NCI-H1417 (cell line): ENCODE measurements at regions not wholly inside any gene's neighbourhood (a gene's known extent, or its start where the extent isn't known, plus 50 kb on each side); places are given as distances from the start of the nearest gene placed in this dataset.

Experiments
- DNase-seq, 3 experiments: peaks; one replicate each; lab custom pipeline; 2025; lab: John Stamatoyannopoulos, UW

DNA sequence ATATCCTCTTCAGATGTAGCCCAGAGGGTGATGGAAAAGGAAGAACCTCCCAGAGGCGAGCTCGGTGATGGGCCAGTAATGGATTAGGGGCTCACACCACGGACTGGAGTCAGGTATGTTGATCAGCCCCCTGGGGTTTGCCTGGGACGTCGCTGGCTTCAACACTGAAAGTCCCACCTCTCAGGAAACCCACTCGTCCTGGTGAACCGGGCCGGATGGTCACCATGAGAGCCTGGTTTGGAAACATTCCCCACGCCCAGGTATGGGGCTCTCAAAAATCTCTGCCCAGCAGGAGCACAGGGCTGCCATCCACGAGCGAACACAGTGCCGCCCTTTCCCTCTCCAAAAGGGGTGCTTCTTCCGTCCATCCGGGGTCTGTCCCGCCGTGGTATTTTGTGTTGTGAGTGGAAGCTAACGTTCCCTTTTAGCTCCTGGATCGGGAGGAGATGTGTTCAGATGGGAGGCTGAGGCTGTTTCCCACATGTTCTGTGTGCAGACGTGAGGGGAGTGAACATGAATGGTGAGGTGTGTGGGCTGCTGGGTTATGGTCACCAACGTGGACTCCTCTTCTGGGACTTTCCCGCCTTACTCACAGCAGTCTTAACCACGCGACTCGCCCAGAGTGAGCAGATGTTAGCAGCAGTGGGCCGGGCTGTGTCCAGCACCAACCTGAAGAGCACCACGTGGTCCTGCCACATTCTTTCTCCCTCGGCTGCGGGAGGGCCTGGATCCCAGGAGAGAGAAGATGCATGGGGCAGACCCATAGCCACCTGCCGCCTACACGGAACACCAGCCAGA is 139.2 kb downstream of the KIF26A start:
- no peak for DNase-seq

DNA sequence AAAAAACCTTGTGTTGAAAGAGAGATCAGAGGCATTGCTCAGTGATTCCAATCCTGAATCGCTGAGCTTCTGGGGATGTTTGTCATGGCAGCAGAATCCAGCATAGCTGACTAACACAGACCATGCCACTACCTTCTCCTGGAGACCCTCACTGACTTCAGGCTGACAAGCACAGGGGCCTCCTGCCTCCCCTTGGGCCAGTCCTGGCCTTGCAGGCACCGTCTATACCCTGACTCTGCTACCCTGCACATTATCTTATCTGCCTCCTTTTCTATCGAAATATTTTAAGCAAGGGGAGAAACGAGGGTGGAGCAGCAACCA is 139.8 kb downstream of the KIF26A start:
- no peak for DNase-seq

DNA sequence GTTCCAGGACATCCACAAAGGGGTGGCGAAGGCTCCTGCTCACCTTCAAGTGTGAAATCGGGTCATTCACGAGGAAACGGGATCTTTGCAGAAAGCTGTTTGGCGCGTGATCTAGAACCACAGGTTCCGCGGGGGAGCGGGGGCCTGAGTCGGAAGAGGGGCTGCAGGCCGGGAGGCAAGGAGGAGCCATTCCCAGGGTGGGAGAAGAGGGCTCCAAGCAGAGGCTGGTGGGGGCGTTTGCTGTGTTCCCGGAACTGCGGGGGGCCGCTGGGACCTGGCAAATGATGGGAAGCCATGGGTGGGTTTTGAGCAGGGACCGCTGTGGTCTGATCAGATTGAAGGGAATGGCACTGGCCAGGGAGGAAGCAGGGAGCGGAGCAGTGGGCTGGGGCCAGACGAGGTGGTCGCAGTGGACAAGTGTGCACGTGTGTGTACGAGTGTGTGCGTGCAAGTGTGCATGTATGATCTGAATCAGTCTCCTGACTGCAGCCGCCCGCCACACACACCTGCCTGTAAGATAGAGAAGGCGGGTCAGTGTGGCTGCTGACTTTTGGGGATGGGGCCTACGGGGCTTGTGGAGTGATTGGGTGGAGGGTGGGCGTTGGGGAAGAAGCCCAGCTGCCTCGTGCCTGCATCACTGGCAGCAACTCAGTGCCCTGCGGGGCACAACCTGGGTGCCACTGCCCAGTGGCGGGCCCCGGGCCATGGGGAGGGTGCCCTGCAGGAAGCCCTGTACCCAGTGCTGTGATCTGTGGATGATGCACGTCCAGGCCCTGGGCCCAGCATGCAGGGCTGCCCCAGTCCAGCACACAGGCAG is 141.9 kb downstream of the KIF26A start:
- no peak for DNase-seq

DNA sequence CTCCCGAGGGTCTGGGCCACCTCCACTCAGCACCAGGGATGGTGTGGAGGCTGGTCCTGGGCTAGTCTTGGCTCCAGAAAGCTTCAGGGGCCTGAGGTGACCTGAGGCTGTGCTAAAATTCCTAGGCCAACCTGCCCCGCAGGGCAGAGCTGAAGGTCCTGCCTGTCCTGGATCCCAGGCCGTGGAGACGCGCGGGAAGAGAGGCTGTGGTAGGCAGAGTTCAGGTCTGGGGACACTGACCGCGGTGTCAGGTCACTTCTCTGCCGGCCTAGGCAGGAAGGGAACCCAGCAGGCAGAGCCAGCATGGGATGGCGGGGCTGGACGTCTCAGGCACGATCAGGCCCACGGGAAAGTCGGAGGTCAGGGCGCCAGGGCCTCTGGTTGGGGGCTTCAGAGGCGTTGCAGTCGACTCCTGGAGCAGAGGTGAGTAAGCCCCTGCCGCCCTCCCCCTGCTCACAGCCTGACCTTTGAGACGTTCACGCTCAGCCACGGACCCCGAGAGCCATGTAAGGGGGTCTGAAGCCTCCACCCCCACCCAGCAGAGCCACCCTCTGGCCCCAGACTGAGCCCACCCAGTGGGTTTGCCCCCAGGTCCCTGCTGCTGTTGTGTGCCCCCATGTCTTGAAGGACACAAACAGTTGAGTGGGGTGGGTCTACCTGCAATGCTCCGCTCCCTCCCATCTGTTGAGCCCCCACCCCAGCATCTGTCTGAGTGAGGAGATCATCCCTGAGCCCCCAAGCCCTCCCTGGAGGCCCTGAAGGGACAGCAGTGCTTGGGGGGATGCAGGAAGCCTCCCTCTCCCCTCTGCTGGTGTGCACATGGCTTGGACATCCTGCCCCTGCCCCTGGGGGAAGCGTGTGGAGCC is 142.7 kb downstream of the KIF26A start:
- DNase-seq, result no peak

DNA sequence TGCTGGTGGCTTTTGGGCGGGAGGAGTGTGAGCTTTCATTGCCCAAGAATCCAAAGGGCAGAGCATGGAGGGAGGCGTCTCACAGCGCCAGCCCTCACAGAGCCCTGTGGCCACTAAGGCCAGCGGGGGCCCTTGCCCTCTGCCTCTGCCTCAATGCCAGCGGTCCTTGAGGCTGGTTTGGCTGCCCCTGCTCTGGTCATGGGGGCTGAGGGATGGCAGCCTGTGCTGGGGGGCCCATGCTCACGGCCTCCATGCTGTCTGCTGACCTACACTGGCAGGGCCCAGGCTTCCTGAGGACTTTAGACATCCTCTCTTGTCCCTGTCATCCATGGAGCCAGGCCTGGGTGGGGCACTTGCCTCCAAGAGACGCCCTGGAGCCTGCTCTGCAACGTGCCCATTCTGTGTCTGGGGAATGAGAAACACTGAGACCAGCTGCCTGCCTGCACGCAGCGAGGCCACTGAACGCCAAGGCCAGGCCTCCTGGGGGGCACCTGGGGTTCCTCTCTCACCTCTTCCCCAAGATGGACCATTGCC is 143.4 kb downstream of the KIF26A start:
- no peak for DNase-seq

- DNase-seq, result peak in 2 of 3 experiments; percentile 43 to 61
These were observed 144.2 kb downstream of the KIF26A start for GRCh38 chr14:104282332-104283196.

DNA sequence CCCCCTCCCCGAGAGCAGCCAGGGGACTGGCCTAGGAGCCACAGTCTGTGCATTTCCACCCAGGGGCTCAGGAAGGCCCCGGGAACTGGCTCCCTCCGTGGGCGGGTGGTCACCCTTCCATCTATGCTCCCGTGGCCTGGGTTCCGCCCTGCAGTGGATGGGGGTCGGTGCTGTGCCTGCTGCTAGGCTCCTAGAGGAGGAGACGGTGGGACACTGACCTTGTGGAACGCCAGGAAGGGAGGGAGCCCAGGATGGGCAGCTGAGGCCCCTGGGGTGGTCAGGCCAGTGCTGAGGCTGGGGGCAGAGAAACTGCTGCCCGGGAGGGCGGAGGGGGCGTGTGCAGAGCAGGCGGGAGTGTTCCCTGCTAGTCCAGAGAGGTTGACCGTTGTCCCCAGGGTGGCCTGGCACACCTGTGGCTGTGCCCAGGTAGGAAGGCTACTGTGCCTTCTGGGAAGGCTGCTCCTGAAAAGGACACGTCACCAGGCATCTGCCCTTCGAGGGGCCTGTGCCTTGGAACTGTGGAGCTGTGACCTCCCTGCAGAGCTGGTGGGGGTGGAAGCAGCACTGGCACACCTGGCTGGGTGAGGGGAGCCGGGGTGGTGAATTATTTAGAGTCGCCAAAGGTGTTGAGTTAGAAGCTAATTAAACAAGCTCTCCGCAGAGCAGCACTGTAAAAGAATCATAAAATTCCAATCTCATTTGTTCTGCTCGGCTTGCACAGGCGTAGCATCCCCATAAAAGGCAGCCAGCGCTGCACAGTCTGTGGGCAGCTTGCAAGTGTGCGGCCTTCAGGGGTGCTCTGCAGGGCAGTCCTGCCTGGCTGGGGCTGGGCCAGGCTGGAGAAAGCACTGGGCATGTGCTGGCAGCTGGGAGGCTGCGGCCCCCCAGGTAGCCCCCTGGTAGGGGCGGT is 145.1 kb downstream of the KIF26A start:
- DNase-seq, result peak; percentile 27 to 91 (median 81)

- DNase-seq, result peak in 2 of 3 experiments; percentile 72 to 85
These were observed 145.8 kb downstream of the KIF26A start for GRCh38 chr14:104284107-104284592.

- no peak for DNase-seq
These were observed 146.5 kb downstream of the KIF26A start for GRCh38 chr14:104284636-104285507.

DNA sequence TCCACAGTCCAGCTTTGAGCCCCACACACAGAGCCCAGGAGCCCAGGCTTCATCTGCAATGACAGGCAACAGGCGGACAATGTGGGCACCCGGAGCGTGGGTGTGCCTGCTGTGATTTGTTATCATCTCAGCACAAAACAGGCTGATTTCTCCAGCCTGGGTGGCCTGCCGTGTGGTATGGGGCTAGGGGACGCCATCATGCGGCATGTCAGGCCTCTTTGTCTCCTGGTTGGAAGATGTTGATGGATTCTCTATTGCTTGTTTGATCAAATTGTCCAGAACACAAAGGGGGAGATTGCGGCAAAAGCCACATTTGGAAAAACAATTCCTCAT is 147.1 kb downstream of the KIF26A start:
- peak in 1 of 3 experiments; percentile 47 for DNase-seq

DNA sequence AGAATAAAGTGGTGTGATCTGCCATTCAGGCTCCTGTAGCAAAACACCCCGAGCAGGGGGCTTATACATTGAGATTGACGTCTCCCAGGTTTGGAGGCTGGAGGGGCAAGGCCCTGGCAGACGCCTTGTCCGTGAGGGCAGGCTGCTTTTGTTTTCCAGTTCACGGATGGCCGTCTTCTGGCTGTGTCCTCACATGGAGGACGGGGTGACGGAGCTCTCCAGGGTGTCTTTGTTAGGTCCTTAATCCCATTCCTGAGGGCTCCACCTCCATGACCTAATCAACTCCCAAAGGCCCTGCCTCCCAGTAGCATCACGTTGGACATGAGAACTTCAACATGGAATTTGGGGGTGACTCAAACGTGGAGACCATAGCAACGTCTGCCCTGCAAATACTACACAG is 147.7 kb downstream of the KIF26A start:
- no peak for DNase-seq

- no peak for DNase-seq
These were observed 148.1 kb downstream of the KIF26A start for GRCh38 chr14:104286496-104286895.

- no peak for DNase-seq
These were observed 149.1 kb downstream of the KIF26A start for GRCh38 chr14:104287301-104288009.

GRCh38 chr14:104288272-104288671 is 149.9 kb downstream of the KIF26A start:
- no peak for DNase-seq

DNA sequence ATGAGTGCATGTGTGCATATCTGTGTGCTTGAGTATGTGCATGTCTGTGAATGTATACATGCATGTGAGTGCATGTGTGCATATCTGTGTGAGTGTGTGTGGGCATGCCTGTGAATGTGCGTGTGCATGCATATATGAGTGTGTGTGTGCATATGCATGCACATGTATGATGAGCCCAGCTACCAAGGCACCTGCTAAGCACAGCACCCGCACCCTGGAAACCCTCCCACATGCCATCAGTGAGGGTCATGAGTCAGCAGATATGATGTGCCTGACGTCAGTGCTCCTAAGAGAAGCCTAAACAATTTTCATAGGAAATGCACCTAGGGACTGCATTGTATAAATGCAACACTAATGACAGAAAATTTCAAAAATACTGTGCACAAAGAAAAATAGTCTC is 151.1 kb downstream of the KIF26A start:
- DNase-seq, result no peak

- peak in 1 of 3 experiments; percentile 42 for DNase-seq
These were observed 151.8 kb downstream of the KIF26A start for GRCh38 chr14:104290058-104290667.

GRCh38 chr14:104290756-104291122 is 152.4 kb downstream of the KIF26A start:
- DNase-seq, result peak in 1 of 3 experiments; percentile 44
